ENCODE measurements at regions not wholly inside any gene's neighbourhood (a gene's known extent, or its start where the extent isn't known, plus 50 kb on each side); places are given as distances from the start of the nearest gene placed in this dataset.

DNA sequence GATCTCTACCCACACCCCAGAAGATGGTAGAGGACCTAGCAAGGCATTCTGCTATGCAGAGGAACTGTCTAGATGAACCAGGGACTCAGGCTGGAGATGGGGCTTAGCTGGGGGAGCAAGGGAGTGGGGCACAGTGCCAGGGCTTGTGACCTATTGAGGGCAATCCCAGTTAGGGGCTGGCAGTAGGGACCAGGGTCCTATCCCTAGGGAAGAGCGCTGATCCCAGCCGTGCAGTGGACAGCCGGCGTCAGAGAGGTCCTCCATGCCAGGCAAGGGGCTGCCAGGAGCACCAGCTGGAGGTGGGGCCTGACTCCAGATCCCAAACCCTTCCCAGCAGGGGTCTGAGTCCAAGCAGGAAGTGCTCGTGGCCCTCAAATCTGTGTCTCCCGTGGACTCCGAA is 52.7 kb upstream of the NEURL1B start:
- no peaks in the 10 kb centered on the region for H3K36me3 Mint-ChIP-seq (ENCODE audit: low read depth)
- DNase-seq (no peak), ATAC-seq (no peak)
- no peaks in the 10 kb centered on the region for H3K27me3 Mint-ChIP-seq (ENCODE audit: low read depth)
- H3K4me3 Mint-ChIP-seq = no peak overlapping the region
- ChIA-PET CTCF (no interaction called here), POLR2A (no interaction called here)
- no peaks in the 10 kb centered on the region for H3K9me3 Mint-ChIP-seq (ENCODE audit: insufficient read depth)
- H3K4me1 Mint-ChIP-seq (ENCODE audit: low read depth) = no peaks in the 10 kb centered on the region
- no peak overlapping the region for H3K27ac Mint-ChIP-seq

DNA sequence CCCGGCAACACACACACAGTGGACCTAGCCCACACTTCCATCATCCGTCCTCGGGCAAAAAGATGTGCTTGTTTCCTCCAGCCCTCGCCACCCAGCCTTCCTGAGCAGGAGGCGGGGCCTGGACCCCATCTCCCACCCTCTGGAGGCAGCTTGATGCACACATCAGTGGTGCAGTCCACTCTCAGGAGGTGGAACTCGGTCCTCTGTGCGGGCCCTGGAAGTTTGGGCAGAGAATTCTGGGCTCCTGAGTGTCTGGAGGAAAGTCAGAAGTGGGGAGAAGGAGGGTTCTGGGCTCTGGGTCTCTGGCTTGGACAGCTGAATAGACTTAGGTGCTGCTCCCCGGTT is 54.0 kb upstream of the NEURL1B start:
- Mint-ChIP-seq H3K4me3 (no peak overlapping the region), H3K27me3 (ENCODE audit: low read depth) (no peaks in the 10 kb centered on the region), H3K9me3 (ENCODE audit: insufficient read depth) (no peaks in the 10 kb centered on the region), H3K36me3 (ENCODE audit: low read depth) (no peaks in the 10 kb centered on the region), H3K27ac (no peak overlapping the region), H3K4me1 (ENCODE audit: low read depth) (no peaks in the 10 kb centered on the region)
- ATAC-seq = no peak
- ChIA-PET POLR2A (no interaction called here), CTCF (no interaction called here)
- DNase-seq = no peak

DNA sequence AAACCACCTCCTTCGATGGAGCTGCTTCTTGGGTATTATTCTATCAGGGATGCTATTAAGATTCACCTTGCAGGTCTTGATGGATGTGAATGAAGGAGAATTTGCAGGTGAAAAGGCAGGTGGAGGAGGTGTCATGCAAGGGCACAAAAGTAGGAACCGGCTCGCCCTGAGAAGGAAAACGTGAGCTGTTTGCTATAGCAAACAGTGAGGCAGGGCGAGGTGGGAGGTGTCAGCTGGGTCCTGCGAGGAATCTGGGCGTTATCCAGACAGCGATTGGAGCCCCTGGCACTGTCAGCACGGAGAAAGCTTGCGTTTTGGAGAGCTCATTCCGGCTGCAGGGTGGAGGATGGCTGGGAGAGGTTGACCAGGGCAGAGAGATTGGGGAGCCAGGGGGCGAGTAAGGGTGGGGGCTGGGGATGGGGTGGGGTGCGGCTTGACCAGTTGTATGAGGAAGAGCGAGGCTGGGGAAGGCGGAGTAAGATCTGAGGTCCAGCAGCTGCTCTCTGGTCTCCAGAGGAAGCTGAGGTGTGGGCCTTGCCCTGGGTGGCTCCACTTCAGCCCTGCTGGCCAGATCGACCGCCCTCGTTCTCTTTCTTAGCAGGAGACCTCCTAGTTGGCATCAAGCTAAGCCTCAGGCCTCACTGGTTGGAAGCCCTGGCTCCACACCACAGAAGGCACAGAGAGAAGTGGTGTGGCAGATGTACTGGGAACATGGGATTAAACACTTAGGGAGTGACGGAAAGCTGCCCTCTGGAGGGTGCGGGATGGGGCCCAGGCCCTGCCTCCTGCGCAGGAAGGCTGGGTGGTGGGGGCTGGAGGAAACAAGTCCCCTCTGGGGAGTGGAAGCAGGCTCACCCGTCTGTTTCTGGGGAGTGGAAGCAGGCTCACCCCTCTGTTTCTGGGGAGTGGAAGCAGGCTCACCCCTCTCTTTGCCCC is 54.7 kb upstream of the NEURL1B start:
- H3K9me3 Mint-ChIP-seq (ENCODE audit: insufficient read depth) = no peaks in the 10 kb centered on the region
- H3K4me1 Mint-ChIP-seq (ENCODE audit: low read depth) = no peaks in the 10 kb centered on the region
- H3K27me3 Mint-ChIP-seq (ENCODE audit: low read depth) = no peaks in the 10 kb centered on the region
- H3K36me3 Mint-ChIP-seq (ENCODE audit: low read depth) = no peaks in the 10 kb centered on the region
- CTCF ChIA-PET = no interaction called here
- no peak overlapping the region for H3K4me3 Mint-ChIP-seq
- H3K27ac Mint-ChIP-seq = no peak overlapping the region
- POLR2A ChIA-PET = no interaction called here
- DNase-seq (no peak), ATAC-seq (no peak)

DNA sequence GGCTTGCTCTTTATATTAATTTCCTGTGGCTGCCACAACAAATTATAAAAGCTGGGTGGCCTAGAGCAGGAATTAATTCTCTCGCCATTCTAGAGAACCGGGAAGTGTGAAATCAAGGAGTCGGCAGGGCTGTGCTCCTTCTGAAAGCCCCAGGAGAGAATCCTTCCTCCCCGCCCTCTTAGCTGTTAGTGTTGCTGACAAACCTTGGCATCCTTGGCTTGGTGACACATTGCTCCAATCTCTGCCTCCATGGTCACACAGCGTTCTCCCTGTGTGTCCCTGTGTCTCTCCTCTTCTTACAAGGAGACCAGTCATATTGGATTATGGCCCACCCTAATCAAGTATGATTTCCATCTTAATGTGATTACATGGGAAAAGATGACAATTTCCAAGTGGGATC is 55.9 kb upstream of the NEURL1B start:
- Mint-ChIP-seq H3K4me1 (ENCODE audit: low read depth) (no peaks in the 10 kb centered on the region), H3K27me3 (ENCODE audit: low read depth) (no peaks in the 10 kb centered on the region), H3K27ac (no peak overlapping the region), H3K9me3 (ENCODE audit: insufficient read depth) (no peaks in the 10 kb centered on the region), H3K4me3 (no peak overlapping the region), H3K36me3 (ENCODE audit: low read depth) (no peaks in the 10 kb centered on the region)
- ChIA-PET POLR2A (no interaction called here), CTCF (no interaction called here)
- no peak for DNase-seq
- no peak for ATAC-seq

DNA sequence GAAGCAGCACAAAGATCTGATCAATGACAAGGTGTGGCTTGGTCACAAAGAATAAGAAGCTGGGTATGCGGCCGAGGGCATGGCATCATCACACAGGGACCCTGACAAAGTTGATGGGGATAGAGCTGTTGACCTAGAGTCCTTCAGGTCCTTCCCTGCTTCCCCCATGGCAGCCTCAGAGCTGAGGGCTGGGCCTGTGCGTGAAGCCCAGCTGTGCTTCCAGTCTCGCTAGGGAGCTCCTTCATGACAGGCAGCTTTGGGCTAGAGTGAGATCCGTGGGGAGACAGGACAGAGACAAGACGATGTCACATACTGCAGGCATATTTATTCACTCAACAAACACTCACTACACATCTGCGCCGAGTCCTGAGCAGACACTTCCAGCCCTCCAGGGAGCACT is 56.4 kb upstream of the NEURL1B start:
- Mint-ChIP-seq H3K27me3 (ENCODE audit: low read depth) (no peaks in the 10 kb centered on the region), H3K36me3 (ENCODE audit: low read depth) (no peaks in the 10 kb centered on the region), H3K4me3 (no peak overlapping the region), H3K27ac (no peak overlapping the region), H3K4me1 (ENCODE audit: low read depth) (no peaks in the 10 kb centered on the region), H3K9me3 (ENCODE audit: insufficient read depth) (no peaks in the 10 kb centered on the region)
- CTCF ChIA-PET = no interaction called here
- POLR2A ChIA-PET = no interaction called here
- DNase-seq (no peak), ATAC-seq (no peak)

DNA sequence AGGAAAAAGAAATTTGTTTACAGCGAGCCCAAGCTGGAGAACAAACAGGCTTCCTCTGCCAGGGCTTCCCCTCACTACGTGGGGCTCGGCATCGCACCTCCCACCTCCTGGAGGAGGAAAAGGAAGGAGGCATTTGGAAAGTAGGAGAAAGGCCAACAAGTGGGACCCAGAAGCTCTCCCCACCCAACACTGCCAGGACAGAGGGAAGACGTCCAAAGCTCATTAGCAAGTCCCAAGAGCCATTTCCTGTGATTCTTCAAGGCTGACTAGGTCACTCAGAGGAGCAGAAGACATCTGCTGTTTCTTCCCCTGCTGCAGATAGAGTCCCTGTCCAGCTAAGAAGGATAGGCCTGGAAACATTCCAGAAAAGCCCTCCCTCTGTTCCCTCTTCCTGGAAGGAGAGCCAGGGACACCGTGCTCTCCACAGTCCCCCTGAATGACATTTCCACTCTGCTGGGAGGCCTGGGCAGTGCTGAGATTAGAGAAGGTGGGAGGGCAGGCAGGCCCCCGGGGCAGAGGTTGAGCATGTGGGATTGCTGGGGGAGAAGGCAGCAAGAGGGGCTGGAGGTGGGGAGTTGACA is 57.0 kb upstream of the NEURL1B start:
- no peak for DNase-seq
- no peak overlapping the region for H3K27ac Mint-ChIP-seq
- no peaks in the 10 kb centered on the region for H3K4me1 Mint-ChIP-seq (ENCODE audit: low read depth)
- no peaks in the 10 kb centered on the region for H3K27me3 Mint-ChIP-seq (ENCODE audit: low read depth)
- no peak for ATAC-seq
- ChIA-PET CTCF (no interaction called here), POLR2A (no interaction called here)
- no peaks in the 10 kb centered on the region for H3K9me3 Mint-ChIP-seq (ENCODE audit: insufficient read depth)
- no peaks in the 10 kb centered on the region for H3K36me3 Mint-ChIP-seq (ENCODE audit: low read depth)
- H3K4me3 Mint-ChIP-seq = no peak overlapping the region

DNA sequence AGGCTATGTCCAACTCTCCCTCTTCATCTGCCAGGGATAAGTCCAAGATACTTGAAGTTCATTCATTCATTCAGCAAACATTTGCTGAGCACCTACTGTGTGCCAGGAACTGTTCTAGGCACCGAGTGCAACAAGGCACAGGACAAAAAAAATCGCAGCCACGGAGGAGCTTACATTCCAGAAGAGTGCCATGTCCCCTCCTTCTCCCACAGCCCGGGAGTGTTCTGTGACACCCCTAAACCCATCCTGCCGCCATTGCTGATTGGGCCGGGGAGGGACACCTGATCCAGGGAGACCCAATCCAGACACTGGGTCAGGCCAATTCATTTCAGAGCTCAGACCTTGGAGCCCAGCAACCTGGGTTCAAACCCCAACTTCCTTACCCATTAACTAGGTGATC is 58.1 kb upstream of the NEURL1B start:
- CTCF ChIA-PET = no interaction called here
- ATAC-seq = no peak
- Mint-ChIP-seq H3K27me3 (ENCODE audit: low read depth) (no peaks in the 10 kb centered on the region), H3K27ac (no peak overlapping the region), H3K36me3 (ENCODE audit: low read depth) (no peaks in the 10 kb centered on the region), H3K9me3 (ENCODE audit: insufficient read depth) (no peaks in the 10 kb centered on the region), H3K4me1 (ENCODE audit: low read depth) (no peaks in the 10 kb centered on the region), H3K4me3 (no peak overlapping the region)
- no peak for DNase-seq
- POLR2A ChIA-PET = no interaction called here

DNA sequence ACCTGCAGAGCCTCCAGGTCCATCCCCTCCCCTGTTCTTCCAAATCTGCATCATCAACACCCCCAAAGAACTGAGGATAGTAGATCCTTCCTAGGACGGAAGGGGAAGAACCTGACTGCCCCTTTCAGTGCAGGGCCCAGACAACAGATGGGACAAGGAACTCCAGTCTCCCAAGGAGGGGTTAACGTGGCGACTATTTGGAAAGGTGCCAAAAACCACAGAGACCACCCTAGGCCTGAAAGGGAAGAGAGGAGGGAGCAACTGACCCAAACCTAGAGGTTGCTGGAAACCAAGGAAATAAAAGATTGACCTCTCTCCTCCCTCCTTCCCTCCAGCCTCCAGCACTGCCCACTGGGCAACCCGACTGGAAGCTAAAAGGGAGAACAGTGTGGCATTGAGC is 59.7 kb upstream of the NEURL1B start:
- no peaks in the 10 kb centered on the region for H3K4me1 Mint-ChIP-seq (ENCODE audit: low read depth)
- no peaks in the 10 kb centered on the region for H3K9me3 Mint-ChIP-seq (ENCODE audit: insufficient read depth)
- no peak overlapping the region for H3K27ac Mint-ChIP-seq
- DNase-seq (no peak), ATAC-seq (no peak)
- no peaks in the 10 kb centered on the region for H3K36me3 Mint-ChIP-seq (ENCODE audit: low read depth)
- no peaks in the 10 kb centered on the region for H3K27me3 Mint-ChIP-seq (ENCODE audit: low read depth)
- no peak overlapping the region for H3K4me3 Mint-ChIP-seq
- ChIA-PET CTCF (no interaction called here), POLR2A (no interaction called here)

DNA sequence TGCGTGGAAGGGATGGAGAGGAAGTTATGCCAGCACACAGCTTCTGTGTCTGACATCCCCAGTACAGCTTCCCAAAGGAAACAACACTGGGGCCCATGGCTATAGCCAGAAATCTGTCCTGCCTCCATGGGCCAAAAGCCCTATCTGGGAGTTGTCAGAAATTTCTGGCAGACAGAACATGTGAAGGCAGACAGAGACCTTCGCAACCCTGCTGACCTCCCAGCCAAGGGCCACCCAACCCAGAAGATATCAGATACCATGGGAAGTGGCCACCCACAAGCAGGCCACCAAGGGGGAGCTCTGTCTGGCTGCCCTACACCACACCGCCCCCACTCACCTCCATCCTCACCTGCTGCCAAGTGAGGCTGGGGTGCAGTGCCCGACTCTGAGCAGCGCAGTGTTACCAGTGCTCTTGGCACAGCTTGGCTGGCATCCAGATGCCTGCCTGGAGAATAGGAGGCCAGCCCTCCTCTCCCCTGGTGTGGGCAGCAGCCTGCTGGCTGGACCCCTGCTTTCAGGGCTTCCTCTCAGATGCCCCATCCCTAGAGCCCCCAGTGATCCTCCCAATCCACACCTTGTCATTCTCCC is 61.6 kb upstream of the NEURL1B start:
- Mint-ChIP-seq H3K9me3 (ENCODE audit: insufficient read depth) (no peaks in the 10 kb centered on the region), H3K4me3 (no peak overlapping the region), H3K36me3 (ENCODE audit: low read depth) (no peaks in the 10 kb centered on the region), H3K27ac (no peak overlapping the region), H3K4me1 (ENCODE audit: low read depth) (no peaks in the 10 kb centered on the region), H3K27me3 (ENCODE audit: low read depth) (no peaks in the 10 kb centered on the region)
- DNase-seq = no peak
- no peak for ATAC-seq
- CTCF ChIA-PET = no interaction called here
- POLR2A ChIA-PET = no interaction called here

DNA sequence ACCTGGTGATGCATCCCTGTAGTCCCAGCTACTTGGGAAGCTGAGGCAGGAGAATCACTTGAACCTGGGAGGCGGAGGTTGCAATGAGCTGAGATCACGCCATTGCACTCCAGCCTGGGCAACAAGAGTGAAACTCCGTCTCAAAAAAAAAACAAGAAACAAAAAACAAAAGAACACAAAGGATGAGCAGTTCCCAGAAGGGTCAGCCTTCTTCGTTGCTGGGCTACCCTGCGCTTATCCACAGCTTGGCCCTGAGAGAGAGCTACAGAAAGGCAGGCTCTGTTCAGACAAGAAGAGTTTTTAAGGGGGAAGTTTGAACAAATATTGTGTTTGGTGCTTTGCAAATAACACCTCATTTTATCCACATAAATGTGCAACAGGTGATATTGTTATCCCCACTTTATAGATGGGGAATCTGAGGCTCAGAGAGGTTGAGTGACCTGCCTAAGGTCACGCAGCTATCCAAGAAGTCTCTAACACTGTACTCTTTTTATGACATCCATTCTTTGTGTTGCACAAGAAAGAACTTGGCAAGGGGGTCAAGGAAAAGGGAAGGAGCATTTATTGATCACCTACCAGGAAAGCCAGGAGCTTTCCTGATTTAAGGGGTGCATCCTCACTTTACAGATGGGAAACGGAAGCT is 63.7 kb upstream of the NEURL1B start:
- H3K4me3 Mint-ChIP-seq = no peak overlapping the region
- CTCF ChIA-PET = no interaction called here
- H3K27me3 Mint-ChIP-seq (ENCODE audit: low read depth) = no peaks in the 10 kb centered on the region
- POLR2A ChIA-PET = no interaction called here
- H3K36me3 Mint-ChIP-seq (ENCODE audit: low read depth) = no peaks in the 10 kb centered on the region
- H3K4me1 Mint-ChIP-seq (ENCODE audit: low read depth) = no peaks in the 10 kb centered on the region
- DNase-seq (no peak), ATAC-seq (no peak)
- no peaks in the 10 kb centered on the region for H3K9me3 Mint-ChIP-seq (ENCODE audit: insufficient read depth)
- H3K27ac Mint-ChIP-seq = no peak overlapping the region

DNA sequence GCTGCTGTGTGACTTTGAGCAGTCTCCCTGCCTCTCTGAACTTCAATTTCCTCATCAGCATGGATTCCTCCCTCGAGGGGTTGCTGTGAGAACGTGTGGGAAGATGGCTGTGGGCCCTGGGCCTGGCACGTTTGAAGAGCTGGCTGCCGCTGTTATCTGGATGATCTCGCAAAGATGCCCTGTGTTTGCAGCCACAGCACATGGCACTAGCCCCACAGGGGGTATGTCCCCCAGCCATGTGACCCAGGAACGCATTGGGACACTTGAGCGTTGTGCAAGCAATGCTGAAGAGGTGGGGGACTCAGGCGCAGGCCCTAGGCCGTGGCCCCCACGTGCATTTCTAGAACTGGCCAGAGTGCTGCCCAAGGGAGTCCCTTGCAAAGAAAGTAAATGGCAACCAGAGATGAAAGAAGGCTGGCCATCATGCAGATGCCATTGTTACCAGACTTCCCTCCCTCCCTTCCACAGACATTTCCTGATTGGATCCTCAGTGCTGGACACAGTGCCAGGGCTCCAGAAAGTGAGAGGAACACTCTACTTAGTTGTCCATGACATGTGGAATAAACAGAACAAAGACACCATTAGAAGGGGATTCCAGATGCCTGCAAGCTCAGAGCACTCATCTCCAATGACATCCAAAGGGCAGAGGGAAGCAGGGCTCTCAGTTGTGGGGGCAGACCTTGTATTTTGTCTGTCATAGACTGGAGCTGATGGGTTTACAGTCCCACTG is 65.1 kb upstream of the NEURL1B start:
- no peaks in the 10 kb centered on the region for H3K9me3 Mint-ChIP-seq (ENCODE audit: insufficient read depth)
- no peak overlapping the region for H3K4me3 Mint-ChIP-seq
- POLR2A ChIA-PET = no interaction called here
- no peaks in the 10 kb centered on the region for H3K36me3 Mint-ChIP-seq (ENCODE audit: low read depth)
- no peak for ATAC-seq
- DNase-seq = no peak
- CTCF ChIA-PET = no interaction called here
- no peak overlapping the region for H3K27ac Mint-ChIP-seq
- no peaks in the 10 kb centered on the region for H3K4me1 Mint-ChIP-seq (ENCODE audit: low read depth)
- H3K27me3 Mint-ChIP-seq (ENCODE audit: low read depth) = no peaks in the 10 kb centered on the region

DNA sequence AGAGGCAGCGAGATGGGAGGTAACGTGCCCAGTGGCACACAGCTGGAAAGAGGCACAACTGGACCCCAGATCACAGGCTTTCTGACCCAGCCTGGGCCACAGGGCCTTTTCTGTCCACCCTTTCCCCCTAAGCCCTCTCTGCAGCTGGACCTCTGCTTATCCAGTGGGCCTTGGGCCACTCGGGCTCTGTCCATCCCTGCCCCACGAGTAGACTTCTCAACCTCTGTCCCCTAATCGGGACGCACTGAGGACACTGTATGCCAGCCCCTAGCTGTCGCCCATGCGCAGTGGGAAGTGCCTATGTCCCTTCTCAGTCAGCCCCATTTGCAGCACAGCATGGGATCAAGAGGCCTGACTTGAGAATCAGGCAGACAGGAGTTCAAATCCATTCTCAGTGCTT is 65.6 kb upstream of the NEURL1B start:
- ATAC-seq = no peak
- ChIA-PET CTCF (no interaction called here), POLR2A (no interaction called here)
- Mint-ChIP-seq H3K36me3 (ENCODE audit: low read depth) (no peaks in the 10 kb centered on the region), H3K27me3 (ENCODE audit: low read depth) (no peaks in the 10 kb centered on the region), H3K4me1 (ENCODE audit: low read depth) (no peaks in the 10 kb centered on the region), H3K4me3 (no peak overlapping the region), H3K9me3 (ENCODE audit: insufficient read depth) (no peaks in the 10 kb centered on the region), H3K27ac (no peak overlapping the region)
- no peak for DNase-seq
